Stimulated activated CD4-positive, alpha-beta T cell treated with anti-CD3 and anti-CD28 coated beads, TNF-alpha, amount 100 ng/mL, for 1 hour (primary cell): ENCODE measurements at regions not wholly inside any gene's neighbourhood (a gene's known extent, or its start where the extent isn't known, plus 50 kb on each side); places are given as distances from the start of the nearest gene placed in this dataset.
"Not testable (repeated sequence)": the region's sequence is repeated elsewhere in the genome, so short reads cannot be mapped to it uniquely, and the experiment has no call there.

Experiments
- DNase-seq, 3 donors: peaks; one replicate each; pipeline ENCODE4 v3.0.0-alpha.2; 2020; ENCODE audit warnings: low read depth in 3 of 3, low spot score in 1 of 3

DNA sequence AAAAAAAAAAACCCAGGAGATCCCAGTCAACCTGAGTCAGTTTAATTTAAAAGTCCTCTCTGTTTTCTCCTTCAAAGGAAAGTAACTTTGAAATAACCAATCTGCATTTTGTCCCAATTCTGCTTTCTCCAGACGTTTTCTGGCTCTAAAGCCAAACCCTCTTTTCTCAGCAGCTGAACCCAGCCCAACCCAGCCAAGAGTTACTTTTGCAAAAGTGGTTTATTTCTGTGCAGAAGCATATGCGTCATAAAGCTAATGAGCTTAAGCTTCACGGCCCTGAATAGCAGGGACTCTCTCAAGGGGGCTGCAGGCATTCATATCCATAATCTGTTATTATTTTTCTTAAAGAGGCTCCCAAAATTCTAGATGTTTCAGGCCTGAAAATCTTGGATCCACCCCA, 176.6 kb downstream of the GALC start:
- no peak for DNase-seq

DNA sequence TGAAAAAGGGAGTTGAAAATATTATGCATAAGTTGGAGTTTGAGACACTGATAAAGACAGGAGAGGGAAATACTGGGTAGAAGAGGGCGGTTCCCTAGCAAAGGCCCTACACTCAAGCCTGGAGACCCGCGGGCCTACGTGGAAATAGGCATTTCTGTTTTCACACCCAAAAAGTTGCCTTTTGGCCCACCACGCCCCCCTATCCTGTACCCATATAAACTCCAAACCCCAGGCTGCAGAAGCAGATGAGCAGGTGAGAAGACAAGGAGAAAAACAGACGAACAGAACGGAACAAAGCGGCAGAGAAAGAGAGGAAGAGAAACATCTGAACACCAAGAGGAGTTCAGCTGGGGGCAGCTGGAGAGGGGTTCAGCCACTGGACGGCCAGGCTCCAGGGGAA, 177.9 kb downstream of the GALC start:
- DNase-seq, result no peak

DNA sequence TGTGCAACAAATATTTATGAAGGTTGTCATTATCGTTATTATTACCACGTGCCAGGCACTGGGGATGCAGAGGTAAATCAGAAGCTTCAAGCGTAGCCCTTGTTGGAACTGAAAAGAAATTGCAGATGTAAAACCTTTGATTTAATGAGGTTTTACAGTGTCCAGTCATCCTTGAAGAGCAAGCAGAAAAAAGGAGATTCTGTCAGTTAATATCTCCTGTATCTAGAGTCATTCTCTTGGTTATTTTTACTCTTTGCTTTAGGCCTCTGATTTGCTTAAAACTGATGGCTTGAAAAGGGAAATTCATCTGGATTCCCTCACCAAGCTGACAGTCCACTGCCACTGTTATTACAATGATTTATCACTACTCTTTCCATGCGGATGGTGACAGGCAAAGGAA, 179.3 kb downstream of the GALC start:
- no peak for DNase-seq

DNA sequence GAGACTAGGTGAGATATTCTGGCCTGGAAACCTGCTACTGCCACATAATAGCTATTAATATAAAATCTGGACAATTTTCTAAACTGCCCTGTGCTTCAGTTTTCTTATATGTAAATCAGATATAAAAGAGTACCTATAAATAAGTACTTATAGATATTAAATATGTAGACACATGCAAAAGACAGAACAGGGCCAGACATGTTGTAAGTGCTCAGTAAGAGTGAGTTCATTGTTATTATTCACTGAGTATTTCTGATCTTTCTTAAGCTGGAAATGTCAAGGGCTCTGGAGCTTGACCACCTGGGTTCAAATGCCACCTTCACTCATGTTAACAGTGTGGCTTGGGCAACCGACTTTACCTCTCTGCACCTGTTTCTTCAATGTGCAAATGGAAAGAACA, 179.8 kb downstream of the GALC start:
- DNase-seq, result no peak

DNA sequence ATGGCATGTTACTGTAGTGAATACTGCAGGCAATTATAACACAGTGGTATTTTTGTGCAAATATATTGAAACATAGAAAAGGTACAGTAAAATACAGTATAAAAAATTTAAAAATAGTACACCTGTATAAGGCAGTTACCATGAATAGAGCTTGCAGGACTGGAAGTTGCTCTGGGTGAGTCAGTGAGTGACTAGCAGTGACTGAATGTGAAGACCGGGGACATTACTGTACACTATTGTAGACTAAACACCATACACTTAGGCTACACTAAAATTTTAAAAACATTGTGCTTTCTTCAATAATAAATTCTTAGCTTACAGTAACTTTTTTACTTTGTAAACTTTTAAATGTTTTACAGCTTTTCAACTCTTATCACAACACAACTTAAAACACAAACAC, 181.7 kb downstream of the GALC start:
- DNase-seq, result no peak

DNA sequence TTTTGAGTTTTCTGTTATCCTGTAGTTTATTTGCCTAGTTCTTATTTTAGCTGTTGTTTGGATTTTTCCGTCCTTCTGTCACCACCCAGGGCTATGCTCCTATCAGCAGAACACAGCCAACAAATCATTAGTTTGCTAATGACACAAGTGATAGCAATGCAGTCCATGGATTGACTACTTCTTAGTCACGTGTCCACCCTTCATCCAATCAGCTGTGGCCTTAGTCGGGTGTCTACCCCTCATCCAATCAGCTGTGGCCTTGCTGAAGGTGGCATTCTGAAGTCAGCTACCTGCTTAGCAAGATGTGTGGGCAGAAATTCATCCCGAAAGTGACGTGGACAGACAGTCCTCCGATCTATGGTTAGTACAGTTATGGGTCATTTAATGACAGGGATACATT, 182.3 kb downstream of the GALC start:
- no peak for DNase-seq

DNA sequence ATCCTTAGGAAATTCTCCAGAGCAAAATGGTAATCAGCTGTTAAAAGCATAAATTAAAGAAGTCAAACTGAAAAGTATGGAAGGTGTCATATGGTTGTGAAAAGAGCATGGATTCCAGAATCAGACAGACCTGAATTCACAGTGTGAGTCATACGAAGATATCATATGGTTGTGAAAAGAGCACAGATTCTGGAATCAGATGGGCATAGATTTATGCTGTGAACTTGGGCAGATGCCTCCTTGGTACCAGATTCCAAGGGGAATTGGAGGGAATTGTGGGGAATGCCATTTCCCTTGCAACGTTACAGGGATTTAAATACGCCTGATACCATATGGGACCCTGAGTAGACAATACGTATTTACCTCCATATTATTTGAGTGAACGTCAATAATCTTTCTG, 183.7 kb downstream of the GALC start:
- no peak for DNase-seq

DNA sequence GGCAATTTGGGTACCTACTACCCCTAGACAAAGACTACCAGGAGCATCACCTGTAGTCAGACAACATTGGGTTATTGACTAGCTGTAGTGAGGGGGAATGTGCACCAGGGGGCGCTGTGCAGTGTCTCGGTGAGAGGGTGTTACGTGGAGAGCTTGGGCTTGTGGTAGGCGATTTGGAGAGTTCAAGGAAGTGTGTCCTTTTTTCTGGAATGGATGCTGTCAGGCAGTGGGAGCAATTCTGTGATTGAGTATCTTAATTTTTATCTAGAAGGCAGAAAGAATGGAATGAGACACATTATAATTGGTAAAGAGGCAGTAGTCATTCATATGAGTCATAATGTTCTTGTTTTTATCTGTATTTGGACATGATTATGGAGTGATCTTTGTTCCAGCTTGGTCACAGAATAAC, 187.7 kb downstream of the GALC start:
- peak in 1 of 3 donors; percentile 25 for DNase-seq

DNA sequence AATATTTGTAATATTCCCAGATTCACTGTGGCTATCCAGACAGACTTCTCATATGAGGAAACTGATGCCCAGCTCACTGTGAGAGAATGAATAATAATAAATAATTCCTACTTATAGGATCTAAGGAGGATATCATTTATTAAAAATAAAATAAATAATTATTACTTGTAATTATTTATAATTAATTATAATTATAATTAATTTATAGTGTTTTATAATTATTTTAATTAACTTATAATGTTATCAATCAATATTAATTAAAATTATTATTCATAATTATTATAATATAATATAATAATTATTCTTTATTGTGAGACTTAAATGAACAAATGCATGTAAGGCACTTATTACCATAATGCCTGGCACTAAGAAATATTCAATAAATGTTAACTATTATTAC, 192.8 kb downstream of the GALC start:
- DNase-seq, result no peak

DNA sequence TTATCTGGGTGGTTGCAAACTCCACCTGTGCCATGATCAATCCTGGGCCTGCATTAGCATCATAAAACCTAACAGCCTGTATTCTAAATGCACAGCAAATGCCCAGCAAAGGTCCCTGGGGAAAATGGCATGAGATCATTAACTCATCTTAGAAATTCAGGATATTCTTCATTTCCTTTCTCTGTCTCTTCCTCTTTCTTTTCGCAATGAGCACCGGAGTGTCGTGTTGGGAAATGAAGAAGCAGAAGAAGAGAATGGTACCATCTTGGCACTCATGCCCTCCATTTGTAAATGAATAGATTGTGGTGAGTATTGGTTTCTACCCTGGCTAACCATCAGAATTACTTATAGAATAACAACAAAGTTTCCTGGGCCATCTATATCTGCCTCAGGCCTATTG, 193.6 kb downstream of the GALC start:
- no peak for DNase-seq

DNA sequence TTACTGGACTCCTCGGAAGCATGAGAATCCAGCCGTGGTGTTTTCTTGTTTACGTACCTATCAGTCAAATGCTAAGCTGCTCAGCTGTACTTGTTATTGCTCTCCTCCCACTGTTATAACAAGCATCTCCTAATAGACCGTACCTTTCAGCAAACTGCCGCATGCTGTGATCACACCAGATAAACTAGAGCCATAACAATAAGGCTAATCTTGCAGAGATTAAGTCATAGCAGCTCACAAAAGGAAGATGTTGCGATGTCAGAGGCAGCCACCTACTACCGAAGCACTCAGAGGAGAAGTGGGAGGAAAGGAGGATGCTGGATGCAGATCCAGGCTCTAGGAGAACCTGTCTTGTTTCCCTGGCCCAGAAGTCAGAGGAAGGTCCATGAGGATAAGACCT, 196.0 kb downstream of the GALC start:
- DNase-seq, result no peak

DNA sequence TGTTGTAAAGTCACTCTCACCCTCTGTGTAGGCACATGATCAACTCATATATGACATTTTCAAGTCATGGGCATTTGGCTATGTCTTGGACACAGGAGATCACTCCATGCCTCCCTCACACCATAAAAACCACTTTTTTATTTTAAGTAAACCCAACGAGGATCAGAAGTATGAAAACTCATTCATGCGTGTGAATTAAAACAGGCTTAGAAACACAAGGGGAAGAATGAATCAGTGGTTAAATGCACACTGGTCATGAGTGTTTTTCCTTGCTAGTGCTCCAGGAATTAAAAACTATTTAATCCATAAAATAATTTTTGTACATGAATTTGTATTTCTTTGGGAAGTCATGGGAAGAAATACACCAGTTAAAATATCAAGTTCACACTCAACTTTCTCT, 198.4 kb downstream of the GALC start:
- no peak for DNase-seq

DNA sequence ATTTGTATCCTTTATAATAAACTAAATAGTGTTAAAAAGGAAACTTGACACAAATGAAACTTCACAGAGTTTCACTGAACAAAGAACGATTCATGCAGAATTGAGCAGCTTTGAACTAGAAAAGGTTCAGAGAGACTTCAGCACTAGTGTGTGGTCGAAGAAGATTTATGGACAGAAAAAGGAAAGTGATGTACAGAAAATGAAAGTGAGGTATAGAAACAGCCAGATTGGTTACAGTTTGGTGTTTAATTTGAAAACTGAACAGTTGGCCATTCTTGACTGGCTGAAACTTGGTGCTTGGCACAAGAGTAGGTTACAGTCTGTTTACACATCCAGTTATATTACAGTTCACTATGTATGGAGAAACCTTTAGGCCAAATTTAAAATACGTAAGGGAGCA, 207.1 kb downstream of the GALC start:
- DNase-seq, result no peak

DNA sequence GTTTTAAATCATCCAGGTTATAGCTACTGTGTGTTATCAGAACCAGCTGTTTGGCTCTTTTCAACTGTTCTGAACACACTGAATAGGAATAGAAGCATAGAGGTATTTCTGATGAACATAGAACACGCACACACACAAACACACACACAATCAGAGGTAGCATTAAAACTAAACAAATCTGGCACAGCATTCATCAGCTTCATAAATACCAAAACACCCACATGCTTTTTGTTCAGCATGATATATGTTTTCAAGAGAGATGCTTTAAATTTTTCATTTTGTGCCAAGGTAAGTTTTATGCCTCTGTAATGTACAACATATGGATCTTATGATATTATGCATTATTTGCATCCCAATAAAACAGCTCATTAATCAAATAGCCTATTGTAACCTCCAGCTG, 208.6 kb downstream of the GALC start:
- DNase-seq, result no peak

DNA sequence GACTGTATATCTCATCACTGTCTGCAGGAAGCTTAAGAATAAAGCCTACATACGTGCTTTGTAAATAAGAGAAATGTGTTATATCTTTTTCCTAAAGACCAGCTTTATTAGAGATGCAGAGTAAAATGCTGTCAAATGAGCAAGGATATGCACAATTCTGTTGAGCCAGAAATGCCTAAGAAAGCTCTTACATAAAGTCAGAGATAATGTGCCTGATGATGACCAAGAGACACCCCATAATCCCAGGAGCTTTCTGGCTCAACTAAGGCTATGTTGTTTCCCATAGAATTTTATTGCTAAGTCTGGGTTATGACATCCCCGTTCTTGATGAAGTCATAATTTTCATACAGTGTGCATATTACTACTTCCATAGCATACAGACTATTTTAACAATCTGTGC, 209.9 kb downstream of the GALC start:
- no peak for DNase-seq

DNA sequence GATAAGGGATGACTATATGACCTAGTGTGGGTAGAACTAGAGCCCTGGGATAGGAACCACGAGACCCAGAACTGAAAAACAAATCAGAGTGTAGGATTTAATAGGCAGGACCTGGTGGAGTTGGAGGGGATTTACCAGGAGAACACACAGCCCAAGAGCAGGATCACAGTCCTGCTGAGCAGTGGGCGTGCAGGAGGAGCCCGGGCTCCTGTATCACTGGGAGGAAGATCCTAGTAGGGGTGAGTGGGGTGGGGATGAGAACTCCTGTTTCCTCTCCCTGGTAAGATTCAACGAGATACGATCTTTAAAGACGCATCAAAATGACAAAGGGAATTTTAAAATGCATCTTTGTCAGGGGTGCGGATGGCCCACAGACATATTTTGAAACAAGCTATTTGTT, 220.1 kb downstream of the GALC start:
- no peak for DNase-seq

DNA sequence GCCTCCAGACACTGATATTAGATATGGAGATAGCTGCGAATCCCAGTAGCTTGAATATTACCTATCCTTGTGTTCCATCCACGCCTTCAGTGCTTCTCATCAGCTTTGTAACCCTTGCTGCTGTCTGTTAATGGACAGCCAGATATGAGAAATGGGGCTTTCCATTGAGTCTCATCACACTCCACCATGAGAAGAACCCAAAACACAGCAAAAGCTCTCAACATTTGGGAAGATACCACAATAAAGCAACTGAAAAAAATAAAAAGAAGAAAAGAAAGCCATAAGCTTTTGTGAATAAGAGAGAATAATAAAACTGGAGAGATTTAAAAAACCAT, 225.4 kb downstream of the GALC start:
- DNase-seq, result no peak

DNA sequence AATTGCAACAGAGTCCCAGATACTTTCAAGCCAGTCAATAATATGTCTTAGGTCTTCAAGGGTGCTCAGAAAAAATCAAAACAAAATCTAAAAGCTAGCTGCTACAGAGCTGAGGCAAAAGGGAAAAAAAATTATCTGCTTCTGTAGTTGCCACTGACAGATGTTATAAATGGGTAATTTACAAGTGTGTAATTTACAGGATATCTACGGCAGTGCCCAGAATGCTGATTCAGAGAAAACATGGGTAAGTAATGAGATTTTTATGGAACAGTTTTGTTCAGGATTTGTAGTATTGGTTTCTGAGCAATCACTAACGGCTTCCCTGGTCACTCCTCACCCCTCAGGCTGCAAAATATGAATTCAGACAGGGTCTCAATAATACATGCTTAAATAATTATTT, 234.1 kb downstream of the GALC start:
- no peak for DNase-seq

DNA sequence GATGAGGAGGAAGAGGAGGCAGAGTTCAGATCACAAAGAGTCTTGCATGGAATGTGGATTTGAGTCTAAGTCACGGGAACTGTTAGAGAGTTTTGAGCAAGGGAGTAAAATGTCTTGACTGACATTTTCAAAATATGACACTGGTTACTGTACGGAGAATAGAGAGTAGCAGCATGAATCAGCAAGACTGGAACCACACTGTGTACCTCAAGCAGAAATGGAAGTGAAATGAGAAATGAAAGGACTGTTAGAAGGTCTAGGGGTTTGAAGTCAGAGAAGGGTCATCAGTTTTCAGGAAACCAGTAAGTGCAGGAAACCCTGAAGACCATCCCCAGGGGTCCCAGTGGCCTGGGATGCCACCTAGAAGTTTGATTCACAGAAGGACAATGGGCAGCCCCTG, 236.3 kb downstream of the GALC start:
- DNase-seq, result no peak

DNA sequence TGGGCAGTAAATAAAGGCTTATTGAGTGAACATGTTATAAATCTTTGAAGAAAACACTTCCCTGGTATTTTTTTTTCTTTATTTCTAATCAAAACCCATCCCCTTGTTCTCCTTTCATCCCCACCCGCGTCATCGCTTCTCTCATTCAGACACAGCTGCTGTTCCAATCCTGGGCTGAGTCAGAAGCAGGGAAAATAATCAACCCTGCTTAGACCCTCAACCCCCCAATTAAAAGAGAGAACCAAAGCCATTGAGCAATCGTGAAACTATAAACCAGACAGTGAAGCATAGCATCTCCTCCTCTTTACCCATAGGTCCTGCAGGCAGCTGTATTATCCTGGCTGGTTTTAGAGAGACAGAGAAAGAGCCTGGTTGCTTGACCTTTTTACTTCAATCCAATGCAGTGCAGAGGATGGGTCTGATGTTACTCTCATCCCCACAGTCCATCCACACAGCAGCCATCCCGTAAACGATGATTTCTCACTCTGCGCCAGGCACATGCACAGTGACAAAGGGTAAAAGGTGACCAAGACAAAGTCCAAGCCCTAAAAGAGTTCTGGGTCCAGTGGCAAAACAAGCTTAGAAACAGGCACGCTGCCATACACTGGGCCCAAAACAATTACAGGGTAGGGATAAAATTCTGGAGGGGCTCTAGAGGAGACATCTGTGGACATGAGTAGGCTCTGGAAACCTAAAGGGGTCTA, 238.3 kb downstream of the GALC start:
- no peak for DNase-seq

DNA sequence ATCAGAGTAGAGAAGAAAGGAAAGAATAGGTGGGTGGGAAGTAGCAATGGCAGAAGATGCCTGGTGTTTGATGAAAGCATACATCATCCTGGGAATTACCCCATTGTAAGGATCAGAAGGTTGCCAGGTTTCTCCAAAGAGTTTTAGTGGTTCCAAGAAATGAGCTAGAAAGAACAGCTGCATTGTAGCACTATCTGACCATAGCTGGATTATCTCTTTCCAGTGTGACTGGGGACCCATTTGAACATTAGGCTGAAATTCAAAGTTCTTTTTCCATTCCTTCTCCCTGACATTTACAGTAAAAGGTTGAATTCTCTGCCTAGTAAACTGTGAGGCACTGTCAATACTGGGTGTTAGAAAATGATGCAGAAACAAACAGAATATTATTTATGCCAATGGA, 244.4 kb downstream of the GALC start:
- DNase-seq, result no peak

DNA sequence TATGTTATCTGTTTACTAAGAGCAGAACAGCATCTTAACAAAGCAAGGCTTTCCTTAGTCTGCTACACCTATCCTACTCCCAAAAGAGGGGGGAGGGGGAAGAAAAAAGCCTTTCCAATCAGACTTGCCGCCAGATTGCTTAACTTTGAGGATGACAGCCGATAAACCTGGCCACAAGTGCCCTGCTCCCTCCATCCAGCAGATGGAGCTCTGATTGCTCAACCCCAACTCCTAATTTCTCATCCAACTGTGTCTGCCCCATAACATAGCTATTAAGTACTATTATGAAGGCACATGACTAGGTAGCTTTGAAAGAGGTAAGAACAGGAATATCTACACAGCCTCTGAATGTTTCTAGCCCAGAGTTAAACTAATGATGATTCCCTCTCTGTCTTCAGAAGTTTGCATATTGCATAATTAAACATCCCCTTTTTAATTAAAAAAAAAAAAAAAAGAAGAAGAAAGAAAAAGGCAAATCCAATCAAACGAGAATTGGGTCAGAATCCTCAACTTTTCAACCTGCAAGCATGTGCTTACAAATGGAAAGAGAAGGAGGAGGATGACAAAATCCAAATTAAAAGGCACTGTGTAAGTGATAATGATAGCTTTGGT, 247.4 kb downstream of the GALC start:
- no peak for DNase-seq

DNA sequence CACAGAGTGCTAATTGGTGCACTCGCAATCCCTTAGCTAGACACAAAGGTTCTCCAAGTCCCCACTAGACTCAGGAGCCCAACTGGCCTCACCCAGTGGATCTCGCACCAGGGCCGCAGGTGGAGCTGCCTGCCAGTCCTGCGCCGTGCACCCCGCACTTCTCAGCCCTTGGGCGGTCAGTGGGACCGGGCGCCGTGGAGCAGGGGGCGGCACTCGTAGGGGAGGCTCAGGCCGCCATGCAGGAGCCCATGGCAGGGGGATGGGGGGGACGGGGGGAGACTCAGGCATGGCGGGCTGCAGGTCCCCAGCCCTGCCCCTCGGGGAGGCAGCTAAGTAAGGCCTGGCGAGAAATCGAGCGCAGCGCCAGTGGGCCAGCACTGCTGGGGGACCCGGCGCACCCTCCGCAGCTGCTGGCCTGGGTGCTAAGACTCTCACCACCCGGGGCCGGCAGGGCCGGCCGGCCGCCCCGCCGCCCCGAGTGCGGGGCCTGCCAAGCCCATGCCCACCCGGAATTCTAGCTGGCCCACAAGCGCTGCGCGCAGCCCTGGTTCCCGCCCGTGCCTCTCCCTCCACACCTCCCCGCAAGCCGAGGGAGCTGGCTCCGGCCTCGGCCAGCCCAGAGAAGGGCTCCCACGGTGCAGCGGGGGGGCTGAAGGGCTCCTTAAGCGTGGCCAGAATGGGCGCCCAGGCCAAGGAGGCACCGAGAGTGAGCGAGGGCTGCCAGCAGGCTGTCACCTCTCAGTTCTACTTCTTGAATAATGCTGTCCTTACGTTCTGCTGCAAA, 258.2 kb downstream of the GALC start:
- DNase-seq, result not testable (repeated sequence)
